IMR-90 (cell line): ENCODE measurements at regions not wholly inside any gene's neighbourhood (a gene's known extent, or its start where the extent isn't known, plus 50 kb on each side); places are given as distances from the start of the nearest gene placed in this dataset.
A peak's percentile ranks its signal among the peaks of the same experiment; 100 is the strongest.

Source experiments
- ATAC-seq: fragments of 200-7000 bp; cut with Tn5 transposase; 2 replicates; pipeline ENCODE4 v1.9.1; 2020; ENCODE audit warnings: low read depth, mild to moderate bottlenecking, moderate library complexity
- BruUV-seq: library from RNA; stranded (reverse); fragments of 400-500 nt; replicated peaks from 2 replicates; lab custom pipeline; 2021; lab: Mats Ljungman, UMichigan
- CTCF ChIA-PET: fragments of 300-600 bp; formaldehyde crosslinking; extraction: SDS; loops from one replicate; lab custom pipeline; 2021; ENCODE audit warnings: antibody characterized with exemption; lab: Yijun Ruan, JAX
- POLR2A ChIA-PET: fragments of 300-600 bp; sonication (Branson Sonifier 250); formaldehyde crosslinking; loops from one replicate; lab custom pipeline; 2022; ENCODE audit warnings: antibody characterized with exemption; ENCODE audit not compliant: unreplicated experiment; lab: Charles Lee
- DNase-seq: peaks from one replicate; pipeline ENCODE4 v3.0.0; 2013
- H2AFZ ChIP-seq: replicated peaks from 2 replicates; pipeline ENCODE3; 2013; ENCODE audit warnings: low read length, mild to moderate bottlenecking; ENCODE audit not compliant: poor library complexity
- H2AK5ac ChIP-seq: 2 replicates; pipeline ENCODE4 v1.6.1; 2013; ENCODE audit warnings: low read depth, low read length, inconsistent platforms
- H2AK9ac ChIP-seq: replicated peaks from 2 replicates; pipeline ENCODE3; 2013; ENCODE audit warnings: mild to moderate bottlenecking, low read depth, low read length, moderate library complexity; ENCODE audit not compliant: poor library complexity
- H2BK120ac ChIP-seq: 2 replicates; pipeline ENCODE4 v1.6.1; 2013; ENCODE audit warnings: low read depth, low read length, inconsistent platforms
- H2BK15ac ChIP-seq: 3 replicates; pipeline ENCODE4 v1.6.1; 2013; ENCODE audit warnings: low read depth, low read length, inconsistent platforms
- H2BK20ac ChIP-seq: 2 replicates; pipeline ENCODE4 v1.6.1; 2013; ENCODE audit warnings: low read depth, mild to moderate bottlenecking, inconsistent platforms, low read length, moderate library complexity
- H2BK5ac ChIP-seq: 2 replicates; pipeline ENCODE4 v1.6.1; 2013; ENCODE audit warnings: mild to moderate bottlenecking, low read depth, low read length, inconsistent platforms; ENCODE audit not compliant: poor library complexity, severe bottlenecking
- H3K14ac ChIP-seq: replicated peaks from 2 replicates; pipeline ENCODE4 v1.6.1; 2013; ENCODE audit warnings: low read depth, low read length, inconsistent platforms
- H3K18ac ChIP-seq: 2 replicates; pipeline ENCODE4 v1.6.1; 2013; ENCODE audit warnings: low read depth, low read length, control low read depth
- H3K23ac ChIP-seq: 2 replicates; pipeline ENCODE4 v1.6.1; 2013; ENCODE audit warnings: low read depth, low read length, inconsistent platforms
- H3K27ac ChIP-seq: 2 replicates; pipeline ENCODE4 v1.5.1; 2013; ENCODE audit warnings: mild to moderate bottlenecking, control low read depth, low read length; ENCODE audit not compliant: insufficient read depth
- H3K27me3 ChIP-seq: 2 replicates; pipeline ENCODE4 v1.6.1; 2013; ENCODE audit warnings: low read length; ENCODE audit not compliant: control insufficient read depth, insufficient read depth
- H3K36me3 ChIP-seq: 2 replicates; pipeline ENCODE4 v1.6.1; 2013; ENCODE audit warnings: low read length, mixed read lengths; ENCODE audit not compliant: control insufficient read depth, insufficient read depth
- H3K4ac ChIP-seq: 2 replicates; pipeline ENCODE4 v1.6.1; 2013; ENCODE audit warnings: low read depth, low read length, inconsistent platforms
- H3K4me1 ChIP-seq: 2 replicates; pipeline ENCODE4 v1.6.1; 2013; ENCODE audit warnings: low read length, mixed read lengths; ENCODE audit not compliant: control insufficient read depth, insufficient read depth
- H3K4me2 ChIP-seq: 2 replicates; pipeline ENCODE4 v1.6.1; 2013; ENCODE audit warnings: low read depth, mild to moderate bottlenecking, control low read depth, low read length, moderate library complexity
- H3K4me3 ChIP-seq: 2 replicates; pipeline ENCODE4 v1.5.1; 2013; ENCODE audit warnings: low read depth, mild to moderate bottlenecking, control low read depth, low read length, moderate library complexity; ENCODE audit not compliant: insufficient read depth
- H3K56ac ChIP-seq: 2 replicates; pipeline ENCODE4 v1.6.1; 2013; ENCODE audit warnings: low read length, inconsistent platforms; ENCODE audit not compliant: insufficient read depth; ENCODE audit errors: extremely low read depth
- H3K79me1 ChIP-seq, 2 experiments: 2 replicates each; pipeline ENCODE4 v1.6.1; 2013; ENCODE audit warnings: low read length in 2 of 2, inconsistent platforms in 1 of 2, low read depth in 1 of 2
- H3K9ac ChIP-seq: 2 replicates; pipeline ENCODE4 v1.6.1; 2013; ENCODE audit warnings: low read depth, low read length, control low read depth
- H3K9me1 ChIP-seq: 2 replicates; pipeline ENCODE4 v1.6.1; 2013; ENCODE audit warnings: low read length, inconsistent platforms; ENCODE audit not compliant: insufficient read depth
- H3K9me3 ChIP-seq: 2 replicates; pipeline ENCODE4 v1.6.1; 2013; ENCODE audit warnings: low read length; ENCODE audit not compliant: control insufficient read depth, insufficient read depth
- H4K20me1 ChIP-seq: 2 replicates; pipeline ENCODE4 v1.6.1; 2013; ENCODE audit warnings: low read length, inconsistent platforms; ENCODE audit not compliant: insufficient read depth
- H4K5ac ChIP-seq: 2 replicates; pipeline ENCODE4 v1.6.1; 2013; ENCODE audit warnings: mild to moderate bottlenecking, low read depth, low read length, control low read depth
- H4K8ac ChIP-seq, 2 experiments: 2 replicates each; pipeline ENCODE4 v1.6.1; 2013; ENCODE audit warnings: low read depth in 2 of 2, low read length in 2 of 2, control low read depth in 1 of 2, inconsistent platforms in 1 of 2
- H4K91ac ChIP-seq: 2 replicates; pipeline ENCODE4 v1.6.1; 2013; ENCODE audit warnings: low read depth, low read length, inconsistent platforms; ENCODE audit not compliant: insufficient read depth
- BHLHE40 ChIP-seq: fragments of 150-350 bp; IDR thresholded peaks from 2 replicates; pipeline ENCODE4 v1.6.1; 2016; ENCODE audit warnings: mild to moderate bottlenecking, low read depth, low read length
- CEBPB ChIP-seq: IDR thresholded peaks from 2 replicates; pipeline ENCODE4 v1.6.1; 2012; ENCODE audit warnings: low read depth, low read length, improper control_type of control experiment
- CHD1 ChIP-seq: IDR thresholded peaks from 2 replicates; pipeline ENCODE4 v1.6.1; 2012; ENCODE audit warnings: low read depth, low read length, improper control_type of control experiment
- MAFK ChIP-seq: IDR thresholded peaks from 2 replicates; pipeline ENCODE4 v1.6.1; 2012; ENCODE audit warnings: low read depth, low read length, improper control_type of control experiment
- MAZ ChIP-seq: IDR thresholded peaks from 2 replicates; pipeline ENCODE4 v1.6.1; 2012; ENCODE audit warnings: low read depth, mild to moderate bottlenecking, low read length, improper control_type of control experiment, moderate library complexity, borderline replicate concordance
- MXI1 ChIP-seq: IDR thresholded peaks from 2 replicates; pipeline ENCODE4 v1.6.1; 2012; ENCODE audit warnings: low read depth, mild to moderate bottlenecking, low read length, moderate library complexity, borderline replicate concordance
- RAD21 ChIP-seq: IDR thresholded peaks from 2 replicates; pipeline ENCODE4 v1.6.1; 2012; ENCODE audit warnings: low read length, improper control_type of control experiment
- RCOR1 ChIP-seq: IDR thresholded peaks from 2 replicates; pipeline ENCODE4 v1.6.1; 2012; ENCODE audit warnings: mild to moderate bottlenecking, low read length, improper control_type of control experiment; ENCODE audit not compliant: insufficient replicate concordance
- RFX5 ChIP-seq: IDR thresholded peaks from 2 replicates; pipeline ENCODE4 v1.8.0; 2012; ENCODE audit warnings: low read depth, mild to moderate bottlenecking, low read length, moderate library complexity
- SMC3 ChIP-seq: fragments of 150-350 bp; IDR thresholded peaks from 2 replicates; pipeline ENCODE4 v1.6.1; 2016; ENCODE audit warnings: low read depth, mild to moderate bottlenecking, antibody characterized with exemption, low read length, moderate library complexity
- WGBS, 2 experiments: methylation state at CpG; one replicate each; pipeline versions ENCODE4 v1.1.5 to v1.1.7; 2013; ENCODE audit warnings: missing lambda C conversion rate in 2 of 2; ENCODE audit not compliant: insufficient read length in 1 of 2; ENCODE audit errors: extremely low coverage in 2 of 2; 5-methylcytosine and 5-hydroxymethylcytosine counted together
- dilution Hi-C: fragments of 300-500 bp; cut with HindIII; formaldehyde crosslinking; loops from one replicate; pipeline ENCODE4 v1.14.3; 2018; ENCODE audit warnings: low sequenced_read_pairs; ENCODE audit not compliant: unreplicated experiment
- in situ Hi-C: fragments of 300-500 bp; cut with MboI; formaldehyde crosslinking; loops from 3 replicates; pipeline ENCODE4 v1.14.3; 2019; ENCODE audit warnings: low sequenced_read_pairs, inconsistent platforms, mixed read lengths
- intact Hi-C: fragments of 100-400 bp; cut with micrococcal nuclease; formaldehyde crosslinking; loops from 2 replicates; pipeline ENCODE4 v1.10.0; 2022
- TF ChIP-seq, protein P1 (sequence below): fragments of 150-350 bp; IDR thresholded peaks from 2 replicates; pipeline ENCODE4 v1.6.1; 2016; ENCODE audit warnings: low read depth, mild to moderate bottlenecking, low read length, moderate library complexity, borderline replicate concordance
- TF ChIP-seq, protein P2 (sequence below): fragments of 150-350 bp; IDR thresholded peaks from 2 replicates; pipeline ENCODE4 v1.6.1; 2017; ENCODE audit warnings: mild to moderate bottlenecking, antibody characterized with exemption, low read length, low read depth
- TF ChIP-seq, protein P3 (sequence below): conservative IDR thresholded peaks from 2 replicates; pipeline ENCODE4 v1.5.1; 2012; ENCODE audit warnings: mild to moderate bottlenecking, low read depth, low read length, improper control_type of control experiment

DNA sequence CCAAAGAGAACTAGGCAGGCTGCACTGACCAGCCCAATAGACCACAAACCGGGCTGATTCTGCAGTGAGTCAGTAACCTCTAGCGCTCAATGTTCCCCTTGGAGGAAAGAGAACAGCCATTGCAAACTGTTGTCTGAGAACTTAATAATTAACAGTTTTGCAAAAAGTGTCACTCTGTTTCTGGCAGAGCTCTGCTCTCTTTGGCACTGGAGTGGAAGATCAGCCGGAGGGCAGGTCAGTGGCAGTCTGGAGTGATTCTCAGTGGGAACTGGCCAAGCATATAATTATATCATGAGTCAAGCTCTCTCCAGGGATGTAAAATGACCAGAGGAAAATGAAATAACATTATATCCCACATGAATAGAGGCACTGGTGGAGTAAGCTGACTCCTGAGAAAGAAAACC, 238.3 kb downstream of the HLX start:
- peak; percentile 93 for ATAC-seq
- dilution Hi-C loops = no loop called here

More for the DNA sequence above, 238.3 kb downstream of the HLX start:
- Histone ChIP-seq H3K4ac (no peak overlapping the region), H3K79me1 (no peaks in the 10 kb centered on the region), H3K4me2 (0 out of 2 replicates have a peak overlapping the region, but pooled peaks have one; percentile 16), H3K9ac (no peak overlapping the region), H2BK20ac (no peak overlapping the region), H2BK15ac (no peak overlapping the region; the same call in 2 of the 3 replicates), H3K23ac (no peak overlapping the region), H3K27ac (no peak overlapping the region), H3K9me1 (peaks cover 7% of the 10 kb centered on the region; the same call in 1 of the 2 replicates), H3K56ac (no peak overlapping the region), H2AK5ac (no peak overlapping the region), H3K36me3 (no peaks in the 10 kb centered on the region), H4K8ac (no peak overlapping the region), H3K4me1 (no peaks in the 10 kb centered on the region; the same call in 1 of the 2 replicates), H3K18ac (no peak overlapping the region), H2AFZ (peak overlapping the region; percentile 80), H3K9me3 (no peaks in the 10 kb centered on the region), H3K14ac (no peak overlapping the region), H2BK5ac (no peak overlapping the region), H4K5ac (no peak overlapping the region), H3K27me3 (no peaks in the 10 kb centered on the region), H4K20me1 (no peaks in the 10 kb centered on the region), H3K4me3 (no peak overlapping the region), H4K91ac (no peak overlapping the region), H2BK120ac (no peak overlapping the region), H2AK9ac (no peak overlapping the region)
- CTCF ChIA-PET = interaction anchor here (1.3 kb wide), 1 partner anchor 243 kb away, joined by 5 read pairs; no protein-coding TSS in a partner anchor
- POLR2A ChIA-PET = no interaction called here
- no peak for TF ChIP-seq MAFK
- TF ChIP-seq BHLHE40 = no peak
- TF ChIP-seq RAD21 = no peak
- TF ChIP-seq, protein P1, sequence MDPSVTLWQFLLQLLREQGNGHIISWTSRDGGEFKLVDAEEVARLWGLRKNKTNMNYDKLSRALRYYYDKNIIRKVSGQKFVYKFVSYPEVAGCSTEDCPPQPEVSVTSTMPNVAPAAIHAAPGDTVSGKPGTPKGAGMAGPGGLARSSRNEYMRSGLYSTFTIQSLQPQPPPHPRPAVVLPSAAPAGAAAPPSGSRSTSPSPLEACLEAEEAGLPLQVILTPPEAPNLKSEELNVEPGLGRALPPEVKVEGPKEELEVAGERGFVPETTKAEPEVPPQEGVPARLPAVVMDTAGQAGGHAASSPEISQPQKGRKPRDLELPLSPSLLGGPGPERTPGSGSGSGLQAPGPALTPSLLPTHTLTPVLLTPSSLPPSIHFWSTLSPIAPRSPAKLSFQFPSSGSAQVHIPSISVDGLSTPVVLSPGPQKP = no peak
- no peak for TF ChIP-seq RCOR1
- TF ChIP-seq RFX5 = no peak
- TF ChIP-seq, protein P2, sequence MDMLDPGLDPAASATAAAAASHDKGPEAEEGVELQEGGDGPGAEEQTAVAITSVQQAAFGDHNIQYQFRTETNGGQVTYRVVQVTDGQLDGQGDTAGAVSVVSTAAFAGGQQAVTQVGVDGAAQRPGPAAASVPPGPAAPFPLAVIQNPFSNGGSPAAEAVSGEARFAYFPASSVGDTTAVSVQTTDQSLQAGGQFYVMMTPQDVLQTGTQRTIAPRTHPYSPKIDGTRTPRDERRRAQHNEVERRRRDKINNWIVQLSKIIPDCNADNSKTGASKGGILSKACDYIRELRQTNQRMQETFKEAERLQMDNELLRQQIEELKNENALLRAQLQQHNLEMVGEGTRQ = no peak
- no peak for TF ChIP-seq MAZ
- no peak for TF ChIP-seq CEBPB
- TF ChIP-seq MXI1 = no peak
- TF ChIP-seq SMC3 = no peak
- TF ChIP-seq CHD1 = no peak
- TF ChIP-seq, protein P3, sequence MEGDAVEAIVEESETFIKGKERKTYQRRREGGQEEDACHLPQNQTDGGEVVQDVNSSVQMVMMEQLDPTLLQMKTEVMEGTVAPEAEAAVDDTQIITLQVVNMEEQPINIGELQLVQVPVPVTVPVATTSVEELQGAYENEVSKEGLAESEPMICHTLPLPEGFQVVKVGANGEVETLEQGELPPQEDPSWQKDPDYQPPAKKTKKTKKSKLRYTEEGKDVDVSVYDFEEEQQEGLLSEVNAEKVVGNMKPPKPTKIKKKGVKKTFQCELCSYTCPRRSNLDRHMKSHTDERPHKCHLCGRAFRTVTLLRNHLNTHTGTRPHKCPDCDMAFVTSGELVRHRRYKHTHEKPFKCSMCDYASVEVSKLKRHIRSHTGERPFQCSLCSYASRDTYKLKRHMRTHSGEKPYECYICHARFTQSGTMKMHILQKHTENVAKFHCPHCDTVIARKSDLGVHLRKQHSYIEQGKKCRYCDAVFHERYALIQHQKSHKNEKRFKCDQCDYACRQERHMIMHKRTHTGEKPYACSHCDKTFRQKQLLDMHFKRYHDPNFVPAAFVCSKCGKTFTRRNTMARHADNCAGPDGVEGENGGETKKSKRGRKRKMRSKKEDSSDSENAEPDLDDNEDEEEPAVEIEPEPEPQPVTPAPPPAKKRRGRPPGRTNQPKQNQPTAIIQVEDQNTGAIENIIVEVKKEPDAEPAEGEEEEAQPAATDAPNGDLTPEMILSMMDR = no peak
- DNase-seq = peak; percentile 77
- no CpG with 5 or more reads among the region's 3 CpGs for whole genome bisulfite sequencing, 2 experiments
- intact Hi-C loops (no loop called here), in situ Hi-C loops (no loop called here)
- BruUV-seq = no TSS peak
